Nephron (organoid): ENCODE measurements at regions not wholly inside any gene's neighbourhood (a gene's known extent, or its start where the extent isn't known, plus 50 kb on each side); places are given as distances from the start of the nearest gene placed in this dataset.

ENCODE experiments used
- H3K27ac Mint-ChIP-seq, 3 experiments: 2 replicates each; pipeline ENCODE4 v1.8.0; 2020; ENCODE audit warnings: mixed read lengths in 3 of 3, mild to moderate bottlenecking in 2 of 3, moderate library complexity in 1 of 3
- H3K27me3 Mint-ChIP-seq: 2 replicates; pipeline ENCODE4 v1.8.0; 2021; ENCODE audit warnings: low read depth, mild to moderate bottlenecking, moderate library complexity, mixed read lengths
- H3K36me3 Mint-ChIP-seq: 2 replicates; pipeline ENCODE4 v1.8.0; 2020; ENCODE audit warnings: low read depth, mixed read lengths
- H3K4me1 Mint-ChIP-seq: 2 replicates; pipeline ENCODE4 v1.8.0; 2020; ENCODE audit warnings: mixed read lengths
- H3K4me3 Mint-ChIP-seq, 3 experiments: 2 replicates each; pipeline ENCODE4 v1.8.0; 2020; ENCODE audit warnings: mild to moderate bottlenecking in 3 of 3, mixed read lengths in 3 of 3, moderate library complexity in 2 of 3
- H3K9me3 Mint-ChIP-seq: 2 replicates; pipeline ENCODE4 v1.8.0; 2020; ENCODE audit warnings: mixed read lengths
- CTCF ChIP-seq, 3 experiments: fragments of 200-600 bp; sonication (generic); IDR thresholded peaks; one replicate each; pipeline ENCODE4 v1.5.0; 2021; ENCODE audit warnings: antibody characterized with exemption in 3 of 3; ENCODE audit not compliant: unreplicated experiment in 3 of 3

GRCh38 chr5:158064334-158065123 lies 205.6 kb upstream of the CLINT1 start:
- Mint-ChIP-seq H3K27ac (peak overlapping the region; percentile 51 to 82 (median 69)), H3K9me3 (peaks cover 2% of the 10 kb centered on the region), H3K4me3 (no peak overlapping the region), H3K4me1 (peaks cover 37% of the 10 kb centered on the region), H3K36me3 (no peaks in the 10 kb centered on the region), H3K27me3 (no peaks in the 10 kb centered on the region)
- TF ChIP-seq CTCF (IDR thresholded peaks at IDR 0.05; ENCODE audit: unreplicated experiment in 3 of 3) = no peak

DNA sequence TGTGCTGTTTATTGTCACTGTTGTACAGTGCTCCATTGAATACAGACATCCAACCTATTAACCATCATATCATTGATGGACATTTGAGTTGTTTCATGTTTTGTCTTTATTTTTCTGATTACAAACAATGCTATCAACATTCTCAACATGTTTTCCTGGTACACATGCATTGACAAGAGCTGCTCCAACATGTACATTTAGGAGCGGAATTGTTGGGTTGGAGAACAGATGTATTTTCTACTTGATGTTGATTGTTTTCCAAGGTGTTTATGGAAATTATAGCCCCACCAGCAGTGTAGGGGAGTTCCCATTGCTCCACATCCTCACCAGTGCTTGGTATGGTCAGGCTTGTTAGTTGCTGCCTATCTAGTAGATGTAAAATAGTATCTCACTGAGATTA lies 204.1 kb upstream of the CLINT1 start:
- no peak overlapping the region for H3K27ac Mint-ChIP-seq
- H3K9me3 Mint-ChIP-seq = peaks cover 2% of the 10 kb centered on the region
- H3K27me3 Mint-ChIP-seq = peaks cover 3% of the 10 kb centered on the region
- no peaks in the 10 kb centered on the region for H3K36me3 Mint-ChIP-seq
- H3K4me3 Mint-ChIP-seq = no peak overlapping the region
- no peak for TF ChIP-seq CTCF (IDR thresholded peaks at IDR 0.05; ENCODE audit: unreplicated experiment in 3 of 3)
- peaks cover 31% of the 10 kb centered on the region for H3K4me1 Mint-ChIP-seq

GRCh38 chr5:158061451-158061850 lies 202.5 kb upstream of the CLINT1 start:
- peak overlapping the region; percentile 14 to 54 (median 32) for H3K27ac Mint-ChIP-seq
- H3K36me3 Mint-ChIP-seq = no peaks in the 10 kb centered on the region
- H3K4me3 Mint-ChIP-seq = no peak overlapping the region
- peaks cover 2% of the 10 kb centered on the region for H3K9me3 Mint-ChIP-seq
- H3K27me3 Mint-ChIP-seq = peaks cover 10% of the 10 kb centered on the region
- no peak for TF ChIP-seq CTCF (IDR thresholded peaks at IDR 0.05; ENCODE audit: unreplicated experiment in 3 of 3)
- peaks cover 46% of the 10 kb centered on the region for H3K4me1 Mint-ChIP-seq

- Mint-ChIP-seq H3K9me3 (peaks cover 2% of the 10 kb centered on the region), H3K27me3 (peaks cover 10% of the 10 kb centered on the region), H3K4me1 (peaks cover 51% of the 10 kb centered on the region), H3K36me3 (no peaks in the 10 kb centered on the region), H3K4me3 (no peak overlapping the region), H3K27ac (peak overlapping the region in 2 of 3 experiments; percentile 32 to 33)
- TF ChIP-seq CTCF (IDR thresholded peaks at IDR 0.05; ENCODE audit: unreplicated experiment in 3 of 3) = no peak
Observed at GRCh38 chr5:158060212-158060611, 201.3 kb upstream of the CLINT1 start.

- no peak overlapping the region for H3K4me3 Mint-ChIP-seq
- H3K36me3 Mint-ChIP-seq = no peaks in the 10 kb centered on the region
- peaks cover 52% of the 10 kb centered on the region for H3K4me1 Mint-ChIP-seq
- H3K9me3 Mint-ChIP-seq = peaks cover under 1% of the 10 kb centered on the region
- peaks cover 10% of the 10 kb centered on the region for H3K27me3 Mint-ChIP-seq
- TF ChIP-seq CTCF (IDR thresholded peaks at IDR 0.05; ENCODE audit: unreplicated experiment in 3 of 3) = no peak
- peak overlapping the region; percentile 7 to 32 (median 7) for H3K27ac Mint-ChIP-seq
Observed at GRCh38 chr5:158058208-158059120, 199.5 kb upstream of the CLINT1 start.
